H1 (cell line): ENCODE measurements at regions not wholly inside any gene's neighbourhood (a gene's known extent, or its start where the extent isn't known, plus 50 kb on each side); places are given as distances from the start of the nearest gene placed in this dataset.

Source experiments
- CTCF ChIA-PET: fragments of 300-600 bp; sonication (Branson Sonifier 250); formaldehyde crosslinking; loops from one replicate; lab custom pipeline; 2021; ENCODE audit not compliant: partially characterized antibody; lab: Charles Lee
- POLR2A ChIA-PET: fragments of 300-600 bp; sonication (Branson Sonifier 250); formaldehyde crosslinking; loops from one replicate; lab custom pipeline; 2021; ENCODE audit warnings: inconsistent platforms; ENCODE audit not compliant: partially characterized antibody; lab: Charles Lee
- DNase-seq, 2 experiments: peaks; one replicate each; pipeline versions ENCODE4 v3.0.0 to v3.0.0-alpha.2; 2010 to 2022; ENCODE audit warnings: low spot score in 2 of 2, low read depth in 1 of 2, mixed read lengths in 1 of 2
- FAIRE-seq: peaks from 2 replicates; lab custom pipeline; 2011; peaks lifted over from hg19 to GRCh38; lab: Jason Lieb, UNC
- H2AFZ ChIP-seq: 2 replicates; pipeline ENCODE4 v1.8.1; 2012; ENCODE audit warnings: low read length, inconsistent platforms
- H2AK5ac ChIP-seq: 2 replicates; pipeline ENCODE4 v1.6.1; 2013; ENCODE audit warnings: low read depth, low read length
- H2BK120ac ChIP-seq: replicated peaks from 2 replicates; pipeline ENCODE3; 2013; ENCODE audit warnings: low read depth, low read length, inconsistent platforms
- H2BK12ac ChIP-seq: 2 replicates; pipeline ENCODE4 v1.6.1; 2013; ENCODE audit warnings: low read depth, low read length
- H2BK15ac ChIP-seq: 2 replicates; pipeline ENCODE4 v1.6.1; 2013; ENCODE audit warnings: low read length
- H2BK20ac ChIP-seq: 2 replicates; pipeline ENCODE4 v1.6.1; 2013; ENCODE audit warnings: low read length
- H2BK5ac ChIP-seq: 2 replicates; pipeline ENCODE4 v1.6.1; 2013; ENCODE audit warnings: low read depth, low read length
- H3K14ac ChIP-seq: 2 replicates; pipeline ENCODE4 v1.6.1; 2013; ENCODE audit warnings: inconsistent platforms; ENCODE audit not compliant: insufficient read length
- H3K18ac ChIP-seq: 2 replicates; pipeline ENCODE4 v1.6.1; 2013; ENCODE audit warnings: low read length; ENCODE audit errors: extremely low read depth
- H3K23ac ChIP-seq: 2 replicates; pipeline ENCODE4 v1.6.1; 2013; ENCODE audit warnings: inconsistent platforms; ENCODE audit not compliant: insufficient read length
- H3K23me2 ChIP-seq: 2 replicates; pipeline ENCODE4 v1.6.1; 2013; ENCODE audit warnings: low read depth, low read length
- H3K27ac ChIP-seq: 2 replicates; pipeline ENCODE4 v1.6.1; 2011; ENCODE audit warnings: low read depth, low read length, inconsistent platforms
- H3K27me3 ChIP-seq, 4 experiments: replicated peaks in 1 of 4; 1 replicate in 1 of 4; 2 replicates in 3 of 4; pipeline versions ENCODE4 v1.6.1 to v1.8.1; 2011 to 2013; ENCODE audit warnings: low read length in 3 of 4, mild to moderate bottlenecking in 3 of 4, inconsistent platforms in 2 of 4, mixed read lengths in 2 of 4, moderate library complexity in 1 of 4; ENCODE audit not compliant: control insufficient read depth in 3 of 4, insufficient read depth in 3 of 4; ENCODE audit errors: extremely low read depth in 1 of 4
- H3K36me3 ChIP-seq, 4 experiments: 2 replicates each; pipeline versions ENCODE4 v1.6.1 to v1.8.1; 2011 to 2013; ENCODE audit warnings: mild to moderate bottlenecking in 4 of 4, low read length in 3 of 4, moderate library complexity in 2 of 4, control low read depth in 1 of 4, inconsistent platforms in 1 of 4; ENCODE audit not compliant: insufficient read depth in 4 of 4, control insufficient read depth in 2 of 4
- H3K4ac ChIP-seq: replicated peaks from 2 replicates; pipeline ENCODE3; 2013; ENCODE audit warnings: low read length, low read depth, mixed read lengths, inconsistent platforms; ENCODE audit not compliant: insufficient read length
- H3K4me1 ChIP-seq, 4 experiments: replicated peaks in 1 of 4; 1 replicate in 1 of 4; 2 replicates in 3 of 4; pipeline versions ENCODE4 v1.6.1 to v1.8.1; 2011 to 2013; ENCODE audit warnings: low read length in 3 of 4, inconsistent platforms in 2 of 4, mixed read lengths in 1 of 4; ENCODE audit not compliant: insufficient read depth in 4 of 4, control insufficient read depth in 3 of 4
- H3K4me2 ChIP-seq, 2 experiments: 2 replicates each; pipeline versions ENCODE4 v1.6.1 to v1.8.1; 2011 to 2013; ENCODE audit warnings: low read depth in 2 of 2, low read length in 2 of 2, control low read depth in 1 of 2, inconsistent platforms in 1 of 2, mild to moderate bottlenecking in 1 of 2; ENCODE audit not compliant: insufficient read depth in 1 of 2
- H3K4me3 ChIP-seq, 4 experiments: fragments of 200-600, 300-600 bp in 1 of 4; sonication (generic), shearing (Covaris generic), sonication (Bioruptor Twin) in 1 of 4; 2 replicates each; pipeline versions ENCODE4 v1.5.1 to v1.8.1; 2011 to 2016; ENCODE audit warnings: low read length in 4 of 4, low read depth in 3 of 4, control low read depth in 2 of 4, inconsistent platforms in 2 of 4, mild to moderate bottlenecking in 2 of 4, mixed read lengths in 1 of 4, moderate library complexity in 1 of 4; ENCODE audit not compliant: insufficient read depth in 2 of 4; ENCODE audit errors: extremely low read depth in 1 of 4
- H3K56ac ChIP-seq: replicated peaks from 2 replicates; pipeline ENCODE3; 2013; ENCODE audit warnings: low read depth, mild to moderate bottlenecking, mixed read lengths, low read length, inconsistent platforms; ENCODE audit not compliant: insufficient read length
- H3K79me1 ChIP-seq: 2 replicates; pipeline ENCODE4 v1.6.1; 2013; ENCODE audit warnings: low read depth, low read length, control low read depth
- H3K79me2 ChIP-seq, 2 experiments: 2 replicates each; pipeline versions ENCODE4 v1.6.1 to v1.8.1; 2012 to 2013; ENCODE audit warnings: low read length in 2 of 2, mild to moderate bottlenecking in 2 of 2, inconsistent platforms in 1 of 2; ENCODE audit not compliant: insufficient read depth in 2 of 2, control insufficient read depth in 1 of 2
- H3K9ac ChIP-seq, 4 experiments: replicated peaks in 1 of 4; 1 replicate in 1 of 4; 2 replicates in 3 of 4; pipeline versions ENCODE4 v1.6.1 to v1.8.1; 2011 to 2013; ENCODE audit warnings: low read depth in 3 of 4, low read length in 3 of 4, control low read depth in 2 of 4, mild to moderate bottlenecking in 2 of 4, moderate library complexity in 2 of 4, inconsistent platforms in 1 of 4; ENCODE audit errors: extremely low read depth in 1 of 4
- H3K9me3 ChIP-seq, 2 experiments: 2 replicates each; pipeline versions ENCODE4 v1.6.1 to v1.8.1; 2012 to 2013; ENCODE audit warnings: mild to moderate bottlenecking in 2 of 2, moderate library complexity in 2 of 2, control low read depth in 1 of 2, inconsistent platforms in 1 of 2, low read depth in 1 of 2, low read length in 1 of 2, mixed read lengths in 1 of 2; ENCODE audit not compliant: insufficient read depth in 2 of 2
- H4K20me1 ChIP-seq, 2 experiments: replicated peaks in 1 of 2; 2 replicates each; pipeline versions ENCODE3 to v1.8.1; 2011 to 2013; ENCODE audit warnings: inconsistent platforms in 2 of 2, low read length in 2 of 2, mild to moderate bottlenecking in 1 of 2; ENCODE audit not compliant: insufficient read depth in 2 of 2, control insufficient read depth in 1 of 2
- H4K5ac ChIP-seq: 2 replicates; pipeline ENCODE4 v1.6.1; 2013; ENCODE audit warnings: low read length, low read depth, mixed read lengths, inconsistent platforms; ENCODE audit not compliant: insufficient read length
- H4K8ac ChIP-seq: 2 replicates; pipeline ENCODE4 v1.8.0; 2013; ENCODE audit warnings: mild to moderate bottlenecking, moderate library complexity, low read length, inconsistent platforms; ENCODE audit not compliant: insufficient read depth; ENCODE audit errors: extremely low read depth
- H4K91ac ChIP-seq: replicated peaks from 2 replicates; pipeline ENCODE3; 2013; ENCODE audit warnings: low read length, mixed read lengths, inconsistent platforms; ENCODE audit not compliant: insufficient read length
- CBX8 ChIP-seq: fragments of 300-800, 300-1000 bp; sonication (generic); IDR thresholded peaks from 2 replicates; pipeline ENCODE4 v1.7.1; 2016; ENCODE audit warnings: low read depth, low read length, borderline replicate concordance
- SIX5 ChIP-seq: IDR thresholded peaks from 2 replicates; pipeline ENCODE4 v1.6.1; 2011; ENCODE audit warnings: mild to moderate bottlenecking, low read depth, low read length
- SP4 ChIP-seq: IDR thresholded peaks from 2 replicates; pipeline ENCODE4 v1.6.1; 2012; ENCODE audit warnings: low read length, inconsistent platforms
- WGBS, 2 experiments: shearing (Covaris generic) in 1 of 2; methylation state at CpG; one replicate each; pipeline versions ENCODE4 v1.1.6 to v1.1.7; 2013 to 2015; ENCODE audit warnings: low lambda C conversion rate in 2 of 2, mixed read lengths in 2 of 2, inconsistent platforms in 1 of 2, low coverage in 1 of 2, missing lambda C conversion rate in 1 of 2; ENCODE audit not compliant: insufficient replicate concordance in 2 of 2, insufficient coverage in 1 of 2, insufficient read length in 1 of 2; ENCODE audit errors: extremely low coverage in 1 of 2, missing lambda C conversion rate in 1 of 2; 5-methylcytosine and 5-hydroxymethylcytosine counted together

GRCh38 chr9:36470643-36471290 lies 70.7 kb upstream of the RNF38 start:
- Histone ChIP-seq H2BK15ac (no peak overlapping the region), H3K14ac (no peak overlapping the region), H3K23ac (no peak overlapping the region), H3K27me3 (no peaks in the 10 kb centered on the region), H4K5ac (no peak overlapping the region), H2BK120ac (no peak overlapping the region), H4K91ac (no peak overlapping the region), H3K9ac (no peak overlapping the region), H3K9me3 (no peaks in the 10 kb centered on the region), H3K56ac (no peak overlapping the region), H4K20me1 (peaks cover 7 to 14% of the 10 kb centered on the region in 2 experiments), H3K36me3 (no peaks in the 10 kb centered on the region), H3K79me1 (peaks cover 10% of the 10 kb centered on the region; the same call in 1 of the 2 replicates), H2BK20ac (no peak overlapping the region), H3K4ac (no peak overlapping the region), H2AK5ac (no peak overlapping the region), H2AFZ (no peak overlapping the region), H2BK12ac (no peak overlapping the region), H3K79me2 (peaks cover 21 to 75% of the 10 kb centered on the region in 2 experiments; a peak in 3 of 4 replicates), H3K23me2 (no peaks in the 10 kb centered on the region), H3K18ac (no peak overlapping the region), H3K4me1 (no peaks in the 10 kb centered on the region; a peak in 1 of 7 replicates), H3K4me2 (no peak overlapping the region), H3K4me3 (no peak overlapping the region), H2BK5ac (no peak overlapping the region), H3K27ac (no peak overlapping the region), H4K8ac (no peak overlapping the region)
- no peak for DNase-seq
- POLR2A ChIA-PET = interaction anchor here (1.3 to 1.5 kb wide), 2 partner anchors 15 kb away, joined by 3 read pairs; no protein-coding TSS in a partner anchor
- CTCF ChIA-PET = interaction anchor here (1.0 to 1.6 kb wide), 4 partner anchors 14 to 85 kb away, joined by 3 to 4 read pairs (median 4); no protein-coding TSS in a partner anchor
- no peak for FAIRE-seq
- WGBS, 2 experiments = 88% methylated on average over 7 of the region's 7 CpGs; no CpG with 5 or more reads in 1 of the 2 experiments
- TF ChIP-seq SIX5 (no peak), SP4 (no peak), CBX8 (no peak)
